CD14-positive monocyte (primary cell): ENCODE measurements at regions not wholly inside any gene's neighbourhood (a gene's known extent, or its start where the extent isn't known, plus 50 kb on each side); places are given as distances from the start of the nearest gene placed in this dataset.

ENCODE experiments used
- DNase-seq, 3 donors: peaks; one replicate each; pipeline ENCODE4 v3.0.0-alpha.2; 2011 to 2022
- H2AFZ ChIP-seq: 2 replicates; pipeline ENCODE4 v1.6.0; 2012; ENCODE audit warnings: mild to moderate bottlenecking, low read depth, low read length, inconsistent platforms; ENCODE audit not compliant: insufficient read depth, poor library complexity, severe bottlenecking
- H3K27ac ChIP-seq, 2 donors: 1 replicate in 1 of 2; 2 replicates in 1 of 2; pipeline ENCODE4 v1.5.1; 2012 to 2013; ENCODE audit warnings: low read length in 2 of 2, control low read depth in 1 of 2, inconsistent platforms in 1 of 2, low read depth in 1 of 2, mild to moderate bottlenecking in 1 of 2
- H3K27me3 ChIP-seq, 2 donors: one replicate each; pipeline versions ENCODE4 v1.6.0 to v1.6.1; 2011 to 2013; ENCODE audit warnings: low read length in 2 of 2; ENCODE audit not compliant: control insufficient read depth in 2 of 2, insufficient read depth in 2 of 2
- H3K36me3 ChIP-seq, 2 donors: replicated peaks in 1 of 2; 1 replicate in 1 of 2; 2 replicates in 1 of 2; pipeline versions ENCODE4 v1.5.1 to v1.6.1; 2012 to 2013; ENCODE audit warnings: low read length in 2 of 2, control low read depth in 1 of 2, inconsistent platforms in 1 of 2, mild to moderate bottlenecking in 1 of 2; ENCODE audit not compliant: insufficient read depth in 2 of 2, control insufficient read depth in 1 of 2
- H3K4me1 ChIP-seq, 2 donors: 1 replicate in 1 of 2; 2 replicates in 1 of 2; pipeline versions ENCODE4 v1.5.1 to v1.6.1; 2012 to 2013; ENCODE audit warnings: low read length in 2 of 2, control low read depth in 1 of 2, inconsistent platforms in 1 of 2, mild to moderate bottlenecking in 1 of 2, moderate library complexity in 1 of 2; ENCODE audit not compliant: insufficient read depth in 2 of 2, control insufficient read depth in 1 of 2
- H3K4me2 ChIP-seq: replicated peaks from 2 replicates; pipeline ENCODE3; 2012; ENCODE audit warnings: low read length, moderate library complexity, mild to moderate bottlenecking; ENCODE audit not compliant: poor library complexity, severe bottlenecking; ENCODE audit errors: extremely low read depth
- H3K4me3 ChIP-seq, 3 experiments: fragments of 200-600 bp in 1 of 3; sonication (generic) in 1 of 3; replicated peaks in 1 of 3; 1 replicate in 2 of 3; 2 replicates in 1 of 3; pipeline ENCODE4 v1.5.1; 2011 to 2013; ENCODE audit warnings: low read length in 3 of 3, mild to moderate bottlenecking in 3 of 3, control low read depth in 2 of 3, low read depth in 2 of 3, inconsistent platforms in 1 of 3, moderate library complexity in 1 of 3
- H3K79me2 ChIP-seq: 2 replicates; pipeline ENCODE4 v1.6.0; 2012; ENCODE audit warnings: mild to moderate bottlenecking, control low read depth, inconsistent platforms, low read length, moderate library complexity; ENCODE audit not compliant: insufficient read depth
- H3K9ac ChIP-seq: 2 replicates; pipeline ENCODE4 v1.6.0; 2017; ENCODE audit warnings: low read length, mild to moderate bottlenecking; ENCODE audit not compliant: insufficient read depth, poor library complexity, severe bottlenecking
- H3K9me3 ChIP-seq, 2 donors: replicated peaks in 1 of 2; 1 replicate in 1 of 2; 2 replicates in 1 of 2; pipeline versions ENCODE4 v1.5.1 to v1.6.1; 2012 to 2013; ENCODE audit warnings: low read length in 2 of 2, control low read depth in 1 of 2; ENCODE audit not compliant: control insufficient read depth in 1 of 2, insufficient read depth in 1 of 2
- H4K20me1 ChIP-seq: 2 replicates; pipeline ENCODE4 v1.6.0; 2012; ENCODE audit warnings: mild to moderate bottlenecking, low read length, control low read depth, moderate library complexity; ENCODE audit not compliant: insufficient read depth
- H3K27ac Mint-ChIP-seq, 7 donors: one replicate each; pipeline ENCODE4 v1.8.0; 2020; ENCODE audit warnings: mild to moderate bottlenecking in 7 of 7, mixed read lengths in 7 of 7, moderate library complexity in 6 of 7, inconsistent platforms in 2 of 7
- H3K27me3 Mint-ChIP-seq, 3 donors: one replicate each; pipeline ENCODE4 v1.8.0; 2021 to 2022; ENCODE audit warnings: low read depth in 3 of 3, mild to moderate bottlenecking in 3 of 3, mixed read lengths in 3 of 3, moderate library complexity in 3 of 3, inconsistent platforms in 1 of 3
- H3K36me3 Mint-ChIP-seq, 2 donors: one replicate each; pipeline ENCODE4 v1.8.0; 2020; ENCODE audit warnings: mixed read lengths in 2 of 2, inconsistent platforms in 1 of 2, mild to moderate bottlenecking in 1 of 2
- H3K4me1 Mint-ChIP-seq: one replicate; pipeline ENCODE4 v1.8.0; 2020; ENCODE audit warnings: mild to moderate bottlenecking, mixed read lengths
- H3K4me3 Mint-ChIP-seq, 2 donors: one replicate each; pipeline ENCODE4 v1.8.0; 2020; ENCODE audit warnings: mild to moderate bottlenecking in 2 of 2, mixed read lengths in 2 of 2, moderate library complexity in 1 of 2
- H3K9me3 Mint-ChIP-seq, 7 donors: one replicate each; pipeline ENCODE4 v1.8.0; 2020 to 2022; ENCODE audit warnings: mixed read lengths in 7 of 7, mild to moderate bottlenecking in 6 of 7, moderate library complexity in 6 of 7, inconsistent platforms in 2 of 7
- intact Hi-C, 2 donors: fragments of 100-400 bp; cut with micrococcal nuclease; formaldehyde crosslinking; loops; one replicate each; pipeline versions ENCODE4 v1.15.0 to v1.15.1; 2023
- TF ChIP-seq, protein P1 (sequence below): fragments of 200-600 bp; IDR thresholded peaks from one replicate; pipeline ENCODE4 v1.8.0; 2022; ENCODE audit warnings: antibody characterized with exemption, mild to moderate bottlenecking

DNA sequence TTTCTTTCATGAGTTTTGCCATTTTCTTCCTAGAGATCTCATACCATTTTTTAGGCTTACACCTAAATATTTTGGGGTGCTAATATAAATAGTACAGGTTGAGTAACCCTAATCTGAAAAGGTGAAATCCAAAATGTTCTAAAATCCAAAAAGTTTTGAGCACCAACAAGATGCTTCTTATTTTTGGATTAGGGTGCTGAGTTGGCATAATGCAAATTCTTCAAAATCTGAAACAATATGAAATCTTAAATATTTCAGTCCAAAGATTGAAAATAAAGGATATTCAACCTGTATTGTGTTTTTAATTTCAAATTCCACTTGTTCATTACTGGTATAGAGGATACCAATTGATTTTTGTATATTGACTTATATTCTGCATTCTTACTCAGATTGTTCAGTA is 51.1 kb upstream of the KCNK2 start:
- H3K4me3 Mint-ChIP-seq, result no peak overlapping the region
- no peaks in the 10 kb centered on the region for H3K4me1 Mint-ChIP-seq
- H3K27ac Mint-ChIP-seq, result no peak overlapping the region
- no peak overlapping the region for H3K27ac ChIP-seq
- no peak overlapping the region for H3K9ac ChIP-seq
- H3K4me2 ChIP-seq, result no peak overlapping the region
- TF ChIP-seq, protein P1, sequence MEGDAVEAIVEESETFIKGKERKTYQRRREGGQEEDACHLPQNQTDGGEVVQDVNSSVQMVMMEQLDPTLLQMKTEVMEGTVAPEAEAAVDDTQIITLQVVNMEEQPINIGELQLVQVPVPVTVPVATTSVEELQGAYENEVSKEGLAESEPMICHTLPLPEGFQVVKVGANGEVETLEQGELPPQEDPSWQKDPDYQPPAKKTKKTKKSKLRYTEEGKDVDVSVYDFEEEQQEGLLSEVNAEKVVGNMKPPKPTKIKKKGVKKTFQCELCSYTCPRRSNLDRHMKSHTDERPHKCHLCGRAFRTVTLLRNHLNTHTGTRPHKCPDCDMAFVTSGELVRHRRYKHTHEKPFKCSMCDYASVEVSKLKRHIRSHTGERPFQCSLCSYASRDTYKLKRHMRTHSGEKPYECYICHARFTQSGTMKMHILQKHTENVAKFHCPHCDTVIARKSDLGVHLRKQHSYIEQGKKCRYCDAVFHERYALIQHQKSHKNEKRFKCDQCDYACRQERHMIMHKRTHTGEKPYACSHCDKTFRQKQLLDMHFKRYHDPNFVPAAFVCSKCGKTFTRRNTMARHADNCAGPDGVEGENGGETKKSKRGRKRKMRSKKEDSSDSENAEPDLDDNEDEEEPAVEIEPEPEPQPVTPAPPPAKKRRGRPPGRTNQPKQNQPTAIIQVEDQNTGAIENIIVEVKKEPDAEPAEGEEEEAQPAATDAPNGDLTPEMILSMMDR, result no peak
- no peak overlapping the region for H3K4me3 ChIP-seq
- no peaks in the 10 kb centered on the region for H3K27me3 ChIP-seq
- no peaks in the 10 kb centered on the region for H3K27me3 Mint-ChIP-seq
- peaks cover 0 to 2% (median 0%) of the 10 kb centered on the region in 7 donors for H3K9me3 Mint-ChIP-seq
- DNase-seq, result no peak
- no peaks in the 10 kb centered on the region for H3K9me3 ChIP-seq
- H3K36me3 Mint-ChIP-seq, result no peaks in the 10 kb centered on the region
- no peak overlapping the region for H2AFZ ChIP-seq
- H4K20me1 ChIP-seq, result no peaks in the 10 kb centered on the region
- H3K4me1 ChIP-seq, result no peaks in the 10 kb centered on the region
- H3K36me3 ChIP-seq, result no peaks in the 10 kb centered on the region
- no peaks in the 10 kb centered on the region for H3K79me2 ChIP-seq
- intact Hi-C loops, result no loop called here
